Heart right ventricle (tissue), 16 donors: ENCODE measurements at regions not wholly inside any gene's neighbourhood (a gene's known extent, or its start where the extent isn't known, plus 50 kb on each side); places are given as distances from the start of the nearest gene placed in this dataset.

Experiments used
- ATAC-seq, 8 donors: fragments of 200-7000 bp; cut with Tn5 transposase; one replicate each; pipeline ENCODE4 v1.9.1; 2020; ENCODE audit warnings: mild to moderate bottlenecking in 8 of 8, moderate library complexity in 8 of 8, moderate number of reproducible peaks in 1 of 8
- DNase-seq, 2 donors: peaks; one replicate each; pipeline ENCODE4 v3.0.0-alpha.2; 2020
- H3K27ac ChIP-seq, 10 donors: fragments of 200-600 bp; sonication (generic) in 2 of 10; one replicate each; pipeline versions ENCODE4 v1.5.0 to v1.8.0; 2020 to 2022; ENCODE audit warnings: mild to moderate bottlenecking in 3 of 10
- H3K27me3 ChIP-seq, 7 donors: fragments of 200-600 bp; one replicate each; pipeline ENCODE4 v1.8.0; 2021 to 2022; ENCODE audit warnings: mild to moderate bottlenecking in 2 of 7
- H3K36me3 ChIP-seq, 9 donors: fragments of 200-600 bp; sonication (generic) in 1 of 9; one replicate each; pipeline versions ENCODE4 v1.5.0 to v1.8.0; 2020 to 2022; ENCODE audit warnings: mild to moderate bottlenecking in 2 of 9
- H3K4me1 ChIP-seq, 9 donors: fragments of 200-600 bp; sonication (generic) in 1 of 9; one replicate each; pipeline versions ENCODE4 v1.5.0 to v1.8.0; 2020 to 2022; ENCODE audit warnings: mild to moderate bottlenecking in 4 of 9
- H3K4me3 ChIP-seq, 10 donors: fragments of 200-600 bp; sonication (generic) in 2 of 10; one replicate each; pipeline versions ENCODE4 v1.5.0 to v1.8.0; 2020 to 2022; ENCODE audit warnings: mild to moderate bottlenecking in 7 of 10, moderate library complexity in 2 of 10
- H3K9me3 ChIP-seq, 11 donors: fragments of 200-600 bp in 10 of 11; sonication (generic) in 2 of 11; one replicate each; pipeline versions ENCODE4 v1.5.0 to v1.8.0; 2013 to 2022; ENCODE audit warnings: mild to moderate bottlenecking in 2 of 11, control low read depth in 1 of 11, moderate library complexity in 1 of 11
- WGBS, 2 donors: extraction: QIAGEN DNeasy Blood & Tissue Kit; methylation state at CpG; one replicate each; pipeline ENCODE4 v1.1.7; 2013; ENCODE audit warnings: inconsistent platforms in 1 of 2; 5-methylcytosine and 5-hydroxymethylcytosine counted together
- intact Hi-C, 10 donors: fragments of 100-400 bp; cut with DNase I; formaldehyde crosslinking; loops; one replicate each; pipeline versions ENCODE4 v1.11.1 to v1.14.2; 2022
- TF ChIP-seq, protein P1 (sequence below), 9 donors: fragments of 200-600 bp; sonication (generic) in 2 of 9; IDR thresholded peaks; one replicate each; pipeline versions ENCODE4 v1.5.0 to v1.8.0; 2021 to 2022; ENCODE audit warnings: antibody characterized with exemption in 9 of 9, mild to moderate bottlenecking in 5 of 9, moderate library complexity in 1 of 9
- donor health status: Arrhythmogenic right ventricular cardiomyopathy.
- donor health status: ischemic (EF 13 %, LVEDD 7.1; RV severe dilation, severe dysfunction).
- donor health status: healthy with polysubstance abuse.
- donor health status: DM: no; HTN: yes; CAD: no.
- donor health status: DM: no; HTN: no; CAD: no.
- donor health status: ischemic (EF 25% LVEDD 6.9; RV normal size, moderate dysfunction).
- donor health status: ischemic (EF 25% LVEDD 5.7; RV mildly dilated, moderate dysfunction).
- donor health status: healthy.
- donor health status: DM: yes; HTN: yes; CAD: no.
- donor health status: Ischemic cardiomyopathy.
- donor health status: ischemic (EF 35%, LVEDD 5.7; RV mildly dilated, moderate dysfunction).
- donor health status: nonischemic (EF 11% LVEDD 7.7; RV severe dilation, severe dysfunction).
- donor health status: DM: yes; HTN: yes; CAD: no.
- donor health status: PGD.
- donor health status: ischemic (EF 29% LVEDD 5.4; RV normal size, mild dysfunction).
- donor health status: nonischemic (EF 23%, LVEDD 6.1; RV moderate dilation, normal function).

DNA sequence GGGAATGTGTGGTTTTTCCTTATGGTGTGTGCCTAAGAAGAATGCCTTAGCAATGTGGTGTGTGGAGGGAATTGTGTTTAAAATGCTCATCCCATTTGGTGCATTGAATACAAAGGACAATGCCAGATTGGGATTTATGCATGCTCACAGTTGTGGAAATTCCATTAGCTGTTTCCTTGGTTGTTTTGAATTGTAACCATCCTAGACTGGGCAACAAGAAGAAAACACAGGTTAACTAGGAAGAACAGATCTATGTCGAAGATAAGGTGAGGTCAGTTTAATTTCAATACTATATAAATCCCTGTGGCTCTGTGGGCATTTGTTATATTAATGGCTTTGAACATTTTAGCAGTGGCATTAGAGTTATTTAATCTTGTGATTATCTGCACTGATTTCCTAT lies 266.8 kb downstream of the MAT2B start:
- Histone ChIP-seq H3K4me1 (peaks cover 0 to 4% (median 0%) of the 10 kb centered on the region in 9 donors), H3K27ac (no peak overlapping the region), H3K4me3 (no peak overlapping the region), H3K27me3 (no peaks in the 10 kb centered on the region), H3K36me3 (no peaks in the 10 kb centered on the region), H3K9me3 (no peaks in the 10 kb centered on the region)
- intact Hi-C loops: no loop called here
- DNase-seq: no peak
- no peak for ATAC-seq
- WGBS, 2 donors: 91 to 100% methylated on average over 1 of the region's 1 CpG
- TF ChIP-seq, protein P1, sequence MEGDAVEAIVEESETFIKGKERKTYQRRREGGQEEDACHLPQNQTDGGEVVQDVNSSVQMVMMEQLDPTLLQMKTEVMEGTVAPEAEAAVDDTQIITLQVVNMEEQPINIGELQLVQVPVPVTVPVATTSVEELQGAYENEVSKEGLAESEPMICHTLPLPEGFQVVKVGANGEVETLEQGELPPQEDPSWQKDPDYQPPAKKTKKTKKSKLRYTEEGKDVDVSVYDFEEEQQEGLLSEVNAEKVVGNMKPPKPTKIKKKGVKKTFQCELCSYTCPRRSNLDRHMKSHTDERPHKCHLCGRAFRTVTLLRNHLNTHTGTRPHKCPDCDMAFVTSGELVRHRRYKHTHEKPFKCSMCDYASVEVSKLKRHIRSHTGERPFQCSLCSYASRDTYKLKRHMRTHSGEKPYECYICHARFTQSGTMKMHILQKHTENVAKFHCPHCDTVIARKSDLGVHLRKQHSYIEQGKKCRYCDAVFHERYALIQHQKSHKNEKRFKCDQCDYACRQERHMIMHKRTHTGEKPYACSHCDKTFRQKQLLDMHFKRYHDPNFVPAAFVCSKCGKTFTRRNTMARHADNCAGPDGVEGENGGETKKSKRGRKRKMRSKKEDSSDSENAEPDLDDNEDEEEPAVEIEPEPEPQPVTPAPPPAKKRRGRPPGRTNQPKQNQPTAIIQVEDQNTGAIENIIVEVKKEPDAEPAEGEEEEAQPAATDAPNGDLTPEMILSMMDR (IDR thresholded peaks at IDR 0.05): no peak

- intact Hi-C loops: no loop called here
- Histone ChIP-seq H3K27me3 (no peaks in the 10 kb centered on the region), H3K36me3 (no peaks in the 10 kb centered on the region), H3K27ac (no peak overlapping the region), H3K4me1 (peaks cover 0 to 4% (median 0%) of the 10 kb centered on the region in 9 donors), H3K9me3 (no peaks in the 10 kb centered on the region), H3K4me3 (no peak overlapping the region)
- DNase-seq (no peak), ATAC-seq (no peak)
- 80 to 86% methylated on average over 2 of the region's 2 CpGs for WGBS, 2 donors
- TF ChIP-seq, protein P1 (IDR thresholded peaks at IDR 0.05): no peak
Observed at GRCh38 chr5:163772644-163773043, 267.2 kb downstream of the MAT2B start.

DNA sequence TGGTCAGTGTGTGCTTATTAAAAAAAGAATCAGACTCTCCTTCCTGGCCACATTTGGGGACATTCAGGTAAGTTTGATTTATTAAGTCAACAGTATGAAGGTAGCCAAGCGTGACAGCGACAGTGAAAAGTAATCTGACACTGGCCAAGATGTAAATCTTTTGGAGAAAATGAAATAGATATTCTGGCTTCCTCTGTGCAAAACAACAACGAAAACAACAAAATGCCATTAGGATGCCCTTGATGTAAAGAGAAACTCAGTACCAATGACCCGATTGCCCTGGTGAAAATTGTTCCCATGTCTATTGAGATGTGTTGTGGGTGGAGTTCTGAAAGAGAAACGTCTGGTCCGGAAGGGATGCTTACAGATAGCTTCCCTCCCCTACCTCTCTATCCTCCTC lies 267.8 kb downstream of the MAT2B start:
- Histone ChIP-seq H3K9me3 (peaks cover 0 to 4% (median 0%) of the 10 kb centered on the region in 11 donors), H3K4me3 (no peak overlapping the region), H3K27me3 (no peaks in the 10 kb centered on the region), H3K4me1 (peaks cover 0 to 4% (median 0%) of the 10 kb centered on the region in 9 donors), H3K36me3 (no peaks in the 10 kb centered on the region), H3K27ac (no peak overlapping the region)
- intact Hi-C loops: no loop called here
- DNase-seq (no peak), ATAC-seq (no peak)
- TF ChIP-seq, protein P1 (IDR thresholded peaks at IDR 0.05): no peak
- 71 to 81% methylated on average over 6 of the region's 6 CpGs for WGBS, 2 donors

- Histone ChIP-seq H3K27ac (no peak overlapping the region), H3K27me3 (no peaks in the 10 kb centered on the region), H3K4me1 (no peaks in the 10 kb centered on the region), H3K9me3 (peaks cover 0 to 20% (median 0%) of the 10 kb centered on the region in 11 donors), H3K4me3 (no peak overlapping the region), H3K36me3 (no peaks in the 10 kb centered on the region)
- WGBS, 2 donors: 76 to 85% methylated on average over 3 of the region's 3 CpGs
- intact Hi-C loops: no loop called here
- no peak for DNase-seq
- TF ChIP-seq, protein P1 (IDR thresholded peaks at IDR 0.05): no peak
- no peak for ATAC-seq
Observed at GRCh38 chr5:163789870-163790269, 284.5 kb downstream of the MAT2B start.
